CD4-positive, alpha-beta T cell treated with Interleukin-17A for 1 hour (primary cell): ENCODE measurements at regions not wholly inside any gene's neighbourhood (a gene's known extent, or its start where the extent isn't known, plus 50 kb on each side); places are given as distances from the start of the nearest gene placed in this dataset.
"Not testable (repeated sequence)": the region's sequence is repeated elsewhere in the genome, so short reads cannot be mapped to it uniquely, and the experiment has no call there.

ENCODE experiments used
- DNase-seq: peaks from one replicate; pipeline ENCODE4 v3.0.0-alpha.2; 2020

DNA sequence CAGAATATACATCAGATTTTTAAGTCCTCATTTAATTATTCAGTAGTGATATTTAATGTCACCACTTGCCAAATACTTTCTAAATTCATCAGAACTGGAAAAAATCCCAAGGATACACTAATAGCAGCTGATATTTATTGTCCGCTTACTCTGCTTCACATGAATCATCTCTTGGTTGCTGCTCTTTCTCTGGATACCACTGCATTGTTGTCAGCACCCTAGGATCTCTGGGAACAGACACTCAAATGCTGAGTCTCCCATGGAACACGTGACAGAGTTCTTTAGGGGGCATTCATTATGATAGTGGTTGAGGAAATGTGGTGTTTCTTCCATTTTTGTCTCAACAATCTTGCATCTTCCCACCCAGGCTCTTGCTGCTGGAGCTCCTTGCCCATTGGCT is 318.0 kb downstream of the RFPL4B start:
- no peak for DNase-seq

DNA sequence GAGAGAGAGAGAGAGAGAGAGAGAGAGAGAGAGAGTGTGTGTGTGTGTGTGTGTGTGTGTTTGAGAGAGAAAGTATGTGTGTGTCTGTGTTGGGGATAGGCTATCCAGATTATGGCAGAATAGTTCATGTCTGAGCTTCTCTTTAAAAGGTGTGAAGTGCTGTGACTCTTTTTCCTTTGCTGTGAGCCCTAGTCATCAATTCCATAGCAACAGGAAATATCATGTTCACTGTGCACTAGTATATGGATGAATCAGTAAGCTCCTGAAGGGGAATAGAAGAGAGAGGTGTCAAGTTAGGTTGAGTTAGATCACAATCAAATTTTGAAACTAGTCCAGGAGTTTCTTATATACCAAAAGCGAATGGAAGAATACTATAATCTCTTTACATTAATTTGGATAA is 318.7 kb downstream of the RFPL4B start:
- no peak for DNase-seq

DNA sequence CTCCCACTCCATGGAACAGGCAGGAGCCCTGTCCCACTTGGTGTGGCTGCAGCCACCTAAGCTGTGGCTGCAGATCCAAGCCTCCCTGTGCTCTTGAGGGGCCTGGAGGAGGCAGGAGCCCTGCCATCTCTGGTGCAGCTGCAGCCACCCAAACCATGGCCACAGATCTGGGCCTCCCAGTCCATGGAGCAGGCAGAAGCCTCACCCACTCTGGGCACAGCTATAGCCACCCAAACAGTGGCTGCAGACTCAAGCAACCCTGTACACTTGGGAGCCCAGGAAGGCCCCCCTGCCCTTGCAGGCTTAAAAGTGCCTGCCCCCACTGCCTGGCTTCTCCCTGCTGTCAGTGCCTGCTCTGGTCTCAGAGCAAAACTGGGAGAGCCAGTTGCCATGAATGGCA is 320.3 kb downstream of the RFPL4B start:
- no peak for DNase-seq

DNA sequence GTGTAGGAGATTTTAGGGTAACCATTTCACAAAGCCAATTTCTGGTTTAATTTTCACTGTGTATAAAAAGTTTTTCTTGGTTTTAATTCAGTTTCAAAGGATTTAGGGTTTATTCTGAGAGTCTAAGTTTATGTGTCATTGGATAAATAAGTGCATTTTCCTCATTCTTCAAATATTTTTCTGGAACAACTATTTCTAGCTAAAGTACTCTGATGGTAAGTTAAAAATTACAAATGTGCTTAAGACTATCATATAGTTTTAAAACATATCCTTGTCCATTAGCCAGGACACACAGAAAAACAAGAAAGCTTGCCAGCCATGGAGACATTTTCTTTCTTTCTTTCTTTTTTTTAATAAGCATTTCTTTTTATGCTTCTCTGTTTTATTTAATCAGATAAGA is 333.0 kb downstream of the RFPL4B start:
- DNase-seq: no peak

DNA sequence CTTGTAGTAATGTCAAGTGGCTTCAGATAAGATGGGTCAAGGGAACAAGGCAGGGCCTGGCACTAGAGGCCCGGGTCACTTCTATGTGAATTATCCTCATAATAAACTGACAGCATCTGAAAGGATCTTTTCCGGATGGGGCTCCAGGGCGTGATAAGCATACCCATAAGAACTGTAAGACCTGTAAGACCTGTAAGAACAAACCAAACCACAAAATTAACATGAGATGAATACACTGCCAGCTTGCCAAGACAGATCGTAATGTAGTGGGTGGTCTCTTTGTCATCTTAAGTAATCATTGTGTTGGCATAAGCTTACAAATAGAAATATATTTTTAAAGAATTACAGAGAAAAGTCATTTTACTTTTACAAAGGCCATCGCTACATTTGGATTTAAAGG is 334.9 kb downstream of the RFPL4B start:
- no peak for DNase-seq

DNA sequence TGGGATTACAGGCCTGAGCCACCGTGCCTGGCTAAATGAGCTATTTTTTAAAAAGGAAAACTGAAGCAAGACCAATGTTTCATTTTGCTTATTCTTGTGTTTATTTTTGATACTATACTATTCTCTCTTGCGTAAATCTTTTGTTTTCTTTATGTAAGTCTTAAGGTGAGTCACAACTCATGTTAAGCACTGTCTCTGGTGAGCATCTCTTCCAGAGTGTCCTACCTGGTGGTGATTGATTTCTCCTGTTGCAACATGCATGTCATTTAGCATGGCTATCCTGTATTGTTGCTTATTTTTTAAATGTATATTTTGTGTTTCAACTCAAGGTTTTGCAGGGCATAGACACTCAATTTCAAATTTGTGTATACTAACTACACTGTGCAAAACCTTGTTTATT is 336.0 kb downstream of the RFPL4B start:
- DNase-seq: no peak

DNA sequence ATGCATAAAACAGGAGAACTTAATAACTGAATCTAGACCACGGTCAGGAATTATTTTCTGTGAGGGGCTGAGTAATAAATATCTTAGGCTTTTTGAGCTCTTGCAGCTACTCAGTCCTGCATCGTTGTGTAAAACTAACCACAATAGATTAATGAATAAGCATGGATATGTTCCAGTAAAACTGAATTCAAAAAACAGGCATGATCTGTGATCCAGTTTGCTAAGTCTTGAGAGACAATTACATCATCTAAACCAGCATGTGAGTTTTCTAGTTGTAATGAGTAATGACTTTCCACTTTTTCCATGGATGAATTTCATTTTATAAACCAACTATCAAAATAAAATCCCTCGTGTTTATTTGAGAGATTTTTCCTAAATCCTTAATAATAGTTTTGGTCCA is 336.8 kb downstream of the RFPL4B start:
- DNase-seq: no peak

DNA sequence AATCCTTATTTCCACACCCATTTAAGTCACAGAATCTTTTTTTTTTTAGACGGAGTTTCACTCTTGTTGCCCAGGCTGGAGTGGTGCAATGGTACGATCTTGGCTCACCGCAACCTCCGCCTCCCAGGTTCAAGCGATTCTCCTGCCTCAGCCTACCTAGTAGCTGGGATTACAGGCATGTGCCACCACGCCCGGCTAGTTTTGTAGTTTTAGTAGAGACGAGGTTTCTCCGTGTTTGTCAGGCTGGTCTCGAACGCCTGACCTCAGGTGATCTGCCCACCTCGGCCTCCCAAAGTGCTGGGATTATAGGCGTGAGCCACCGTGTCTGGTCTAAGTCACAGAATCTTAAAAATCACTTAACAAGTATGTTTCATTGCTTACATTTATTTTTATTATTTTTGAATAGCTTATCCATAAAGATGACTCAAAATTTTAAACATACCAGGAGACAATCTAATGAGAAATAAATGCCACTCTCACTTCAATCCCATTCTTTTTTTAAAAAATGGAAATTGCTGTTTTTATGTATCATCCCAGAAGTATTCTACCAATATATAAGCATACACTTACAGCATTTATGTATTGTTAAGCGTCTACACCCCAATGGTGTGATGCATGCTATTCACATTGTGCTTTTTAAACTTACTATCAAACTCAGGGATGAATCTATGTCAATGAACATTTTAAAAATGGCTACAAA is 338.5 kb downstream of the RFPL4B start:
- not testable (repeated sequence) for DNase-seq

DNA sequence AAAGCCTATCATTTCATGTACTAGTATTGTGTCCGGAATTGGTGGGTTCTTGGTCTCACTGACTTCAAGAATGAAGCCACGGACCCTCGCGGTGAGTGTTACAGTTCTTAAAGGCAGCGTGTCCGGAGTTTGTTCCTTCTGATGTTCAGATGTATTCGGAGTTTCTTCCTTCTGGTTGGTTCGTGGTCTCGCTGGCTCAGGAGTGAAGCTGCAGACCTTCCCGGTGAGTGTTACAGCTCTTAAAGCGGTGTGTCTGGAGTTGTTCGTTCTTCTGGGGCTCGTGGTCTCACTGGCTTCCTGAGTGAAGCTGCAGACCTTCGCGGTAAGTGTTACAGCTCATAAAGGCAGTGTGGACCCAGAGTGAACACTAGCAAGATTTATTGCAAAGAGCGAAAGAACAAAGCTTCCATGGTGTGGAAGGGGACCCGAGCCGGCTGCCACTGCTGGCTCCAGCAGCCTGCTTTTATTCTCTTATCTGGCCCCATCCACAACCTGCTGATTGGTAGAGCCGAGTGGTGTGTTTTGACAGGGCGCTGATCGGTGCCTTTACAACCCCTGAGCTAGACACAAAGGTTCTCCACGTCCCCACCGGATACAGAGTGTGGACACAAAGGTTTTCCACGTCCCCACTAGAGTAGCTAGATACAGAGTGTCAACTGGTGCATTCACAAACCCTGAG is 341.5 kb downstream of the RFPL4B start:
- DNase-seq: not testable (repeated sequence)

DNA sequence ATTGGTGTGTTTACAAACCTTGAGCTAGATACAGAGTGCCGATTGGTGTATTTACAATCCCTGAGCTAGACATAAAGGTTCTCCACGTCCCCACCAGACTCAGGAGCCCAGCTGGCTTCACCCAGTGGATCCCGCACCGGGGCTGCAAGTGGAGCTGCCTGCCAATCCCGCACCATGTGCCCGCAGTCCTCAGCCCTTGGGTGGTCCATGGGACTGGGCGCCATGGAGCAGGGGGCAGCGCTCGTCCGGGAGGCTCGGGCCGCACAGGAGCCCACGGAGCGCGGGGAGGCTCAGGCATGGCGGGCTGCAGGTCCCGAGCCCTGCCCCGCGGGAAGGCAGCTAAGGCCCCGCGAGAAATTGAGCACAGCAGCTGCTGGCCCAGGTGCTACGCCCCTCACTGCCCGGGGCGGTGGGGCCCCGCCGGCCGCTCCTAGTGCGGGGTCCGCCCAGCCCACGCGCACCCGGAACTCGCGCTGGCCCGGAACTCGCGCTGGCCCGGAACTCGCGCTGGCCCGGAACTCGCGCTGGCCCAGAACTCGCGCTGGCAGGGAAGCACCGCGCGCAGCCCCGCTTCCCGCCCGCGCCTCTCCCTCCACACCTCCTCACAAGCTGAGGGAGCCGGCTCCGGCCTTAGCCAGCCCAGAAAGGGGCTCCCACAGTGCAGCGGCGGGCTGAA is 342.2 kb downstream of the RFPL4B start:
- not testable (repeated sequence) for DNase-seq

DNA sequence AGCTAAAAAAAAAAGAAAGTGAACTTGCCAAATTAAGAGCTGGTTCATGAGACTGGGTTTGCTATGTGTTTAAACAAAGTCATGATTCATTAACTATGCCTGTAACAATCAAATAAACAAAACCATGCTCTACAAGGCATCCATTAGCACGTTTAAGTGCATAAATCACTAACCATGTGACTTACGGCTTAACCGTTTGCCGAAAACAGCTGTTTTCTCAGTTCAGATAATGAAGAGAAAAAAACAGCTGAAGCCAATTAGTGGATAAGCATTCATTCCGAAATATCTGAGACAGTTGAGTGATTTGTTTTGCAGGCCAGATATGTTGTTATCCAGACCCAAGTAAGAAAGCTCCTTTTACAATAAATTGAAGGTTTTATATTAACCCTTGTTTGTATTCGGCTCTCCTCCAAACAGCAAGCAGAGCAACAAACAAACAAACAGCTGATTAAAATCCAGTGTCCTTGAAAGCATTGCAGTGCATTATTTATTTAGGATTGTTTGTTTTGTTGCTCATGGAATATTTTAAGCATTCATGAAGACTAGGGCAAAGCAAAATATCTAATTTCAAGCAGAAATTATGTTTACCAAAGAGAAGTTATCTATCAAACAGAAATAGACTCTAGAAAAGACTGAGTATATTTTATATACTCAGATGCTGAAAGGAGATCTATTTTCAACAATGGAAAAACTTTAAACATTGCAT is 343.5 kb downstream of the RFPL4B start:
- DNase-seq: no peak

DNA sequence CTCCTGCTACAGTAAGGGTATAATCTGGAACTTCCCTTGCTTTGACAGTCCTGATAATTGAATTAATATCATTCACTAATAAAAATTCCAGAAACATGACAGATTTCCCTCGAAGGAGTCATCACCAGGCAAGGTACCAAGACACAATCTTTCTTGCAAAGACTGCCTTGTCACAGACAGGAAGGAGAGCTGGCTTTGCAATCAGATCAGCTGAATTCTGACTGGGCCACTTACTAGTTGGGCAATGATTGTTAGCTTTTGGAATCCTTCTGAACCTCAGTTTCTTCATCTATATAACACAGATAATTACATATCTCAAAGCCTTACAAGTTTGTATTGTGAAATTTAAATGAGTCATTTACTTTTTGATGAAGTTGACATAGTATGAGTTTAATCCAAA is 344.2 kb downstream of the RFPL4B start:
- DNase-seq: no peak

DNA sequence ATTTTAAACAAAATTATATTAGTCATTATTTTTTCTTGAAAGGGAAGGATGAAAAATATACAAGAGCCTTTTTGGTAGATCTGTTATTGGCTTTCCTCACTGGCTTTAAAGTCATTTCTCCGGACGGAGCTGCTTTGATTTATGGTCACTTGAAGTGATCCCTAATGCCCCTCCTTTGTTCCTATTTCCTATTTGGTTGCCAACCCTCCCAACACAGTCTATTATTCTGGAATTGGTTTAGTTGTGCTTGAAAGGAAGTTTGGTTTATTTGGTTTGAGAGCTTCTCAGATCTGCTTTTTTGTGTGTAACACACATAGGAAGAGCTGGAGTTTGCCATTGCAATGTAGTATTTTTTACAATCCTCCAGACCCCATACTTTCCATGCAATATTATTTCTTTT is 347.9 kb downstream of the RFPL4B start:
- no peak for DNase-seq

DNA sequence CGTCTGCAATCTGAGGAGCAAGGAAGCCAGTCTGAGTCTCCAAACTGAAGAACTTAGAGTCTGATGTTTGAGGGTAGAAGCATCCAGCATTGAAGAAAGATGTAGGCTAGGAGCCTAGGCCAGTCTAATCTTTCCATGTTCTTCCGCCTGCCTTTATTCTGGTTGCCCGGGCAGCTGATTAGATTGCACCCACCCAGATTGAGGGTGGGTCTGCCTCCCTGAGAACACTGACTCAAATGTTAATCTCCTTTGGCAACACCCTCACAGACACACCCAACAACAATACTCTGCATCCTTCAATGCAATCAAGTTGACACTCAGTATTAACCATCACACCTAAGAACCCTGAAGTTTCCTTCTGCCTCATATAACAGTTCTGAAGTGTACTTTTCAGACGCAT is 350.1 kb downstream of the RFPL4B start:
- DNase-seq: no peak

DNA sequence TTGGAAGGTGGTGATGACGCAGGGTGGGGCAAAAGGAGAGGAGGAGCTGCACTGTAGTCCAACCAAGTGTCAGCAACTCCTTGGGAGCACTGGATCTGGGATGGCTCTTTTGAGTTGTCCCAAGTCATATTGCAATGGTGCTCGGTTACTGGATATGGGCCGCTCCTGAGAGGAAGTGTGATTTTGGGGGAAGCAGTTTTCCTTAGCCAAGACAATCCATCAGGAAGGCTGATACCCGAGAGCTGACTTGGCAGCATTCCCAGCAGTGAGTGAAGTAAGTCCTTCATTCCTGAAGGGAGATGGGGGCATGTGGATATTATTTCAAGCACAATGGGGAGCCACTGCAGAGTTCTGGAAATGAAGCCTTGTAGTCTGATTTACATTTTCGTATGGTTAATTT is 354.1 kb downstream of the RFPL4B start:
- no peak for DNase-seq

DNA sequence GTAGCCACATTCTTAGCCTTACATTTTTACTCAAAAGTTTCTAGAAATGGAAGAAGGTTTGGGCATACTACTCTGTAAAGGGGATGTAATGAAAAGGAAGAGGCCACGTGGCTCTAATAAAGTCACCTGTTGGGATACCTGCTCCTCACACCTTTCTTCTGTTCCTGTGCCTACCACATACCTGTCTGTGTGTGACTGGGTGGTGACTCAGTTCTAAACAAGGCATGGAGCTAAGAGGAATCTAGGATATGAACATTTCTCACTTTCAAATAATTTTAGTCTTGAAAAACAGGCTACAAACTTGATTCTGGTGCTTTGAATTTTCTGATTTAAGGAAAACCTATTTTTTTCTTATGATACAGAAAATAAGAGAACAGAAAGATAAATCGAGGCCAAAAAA is 363.6 kb downstream of the RFPL4B start:
- no peak for DNase-seq

DNA sequence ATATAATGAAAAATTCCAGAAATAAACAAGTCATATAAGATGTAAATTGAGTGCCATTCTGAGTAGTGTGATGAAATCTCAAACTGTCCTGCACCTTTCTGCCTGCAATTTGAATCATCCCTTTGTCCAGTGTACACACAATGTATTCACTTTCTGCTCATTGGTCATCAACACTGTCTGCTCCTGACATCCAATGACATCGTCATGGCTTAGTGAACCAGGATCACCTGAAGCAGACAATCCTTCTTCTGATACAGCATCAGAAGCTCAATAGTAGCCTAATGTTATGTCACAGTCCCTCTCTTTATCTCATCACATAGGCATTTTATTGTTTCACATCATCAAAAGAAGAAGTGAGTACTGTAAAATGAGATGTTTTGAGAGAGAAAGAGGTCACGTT is 366.3 kb downstream of the RFPL4B start:
- DNase-seq: no peak

DNA sequence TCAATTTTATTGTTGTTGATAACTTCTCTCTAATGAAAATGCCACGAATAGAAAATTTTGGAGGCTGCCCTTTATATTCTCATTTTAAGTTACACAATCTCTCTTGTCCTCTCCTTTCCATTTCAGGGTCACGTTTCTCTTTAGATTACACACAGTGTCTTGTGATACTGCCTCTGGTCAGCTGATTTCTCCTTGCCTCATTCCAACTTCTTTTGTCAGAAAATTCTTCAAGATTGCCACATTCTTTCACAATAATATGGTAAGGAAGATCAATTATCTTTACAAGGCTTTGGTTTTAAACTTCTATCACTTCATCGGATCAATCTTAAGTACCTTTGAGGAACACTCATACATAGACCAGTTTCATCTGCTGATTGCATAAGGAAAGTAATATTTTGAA is 370.3 kb downstream of the RFPL4B start:
- DNase-seq: no peak

DNA sequence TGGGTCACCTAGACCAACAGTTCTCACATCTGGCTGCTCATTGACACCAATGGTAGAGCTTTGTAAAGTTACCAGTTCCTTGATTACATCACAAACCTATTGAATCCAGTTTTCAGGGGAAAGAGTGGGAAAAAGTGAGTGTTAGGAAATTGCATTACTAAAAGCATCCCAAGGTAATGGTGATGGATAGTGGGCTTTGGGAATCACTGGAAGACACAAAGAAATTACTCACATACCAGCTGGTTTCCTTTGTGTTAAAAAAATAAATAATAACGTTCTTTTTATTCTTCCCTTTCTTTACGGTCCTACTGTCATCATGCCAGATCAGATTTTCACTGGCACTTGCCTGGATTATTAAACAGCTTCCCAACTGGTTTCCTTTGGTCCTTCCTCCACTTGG is 370.7 kb downstream of the RFPL4B start:
- no peak for DNase-seq

DNA sequence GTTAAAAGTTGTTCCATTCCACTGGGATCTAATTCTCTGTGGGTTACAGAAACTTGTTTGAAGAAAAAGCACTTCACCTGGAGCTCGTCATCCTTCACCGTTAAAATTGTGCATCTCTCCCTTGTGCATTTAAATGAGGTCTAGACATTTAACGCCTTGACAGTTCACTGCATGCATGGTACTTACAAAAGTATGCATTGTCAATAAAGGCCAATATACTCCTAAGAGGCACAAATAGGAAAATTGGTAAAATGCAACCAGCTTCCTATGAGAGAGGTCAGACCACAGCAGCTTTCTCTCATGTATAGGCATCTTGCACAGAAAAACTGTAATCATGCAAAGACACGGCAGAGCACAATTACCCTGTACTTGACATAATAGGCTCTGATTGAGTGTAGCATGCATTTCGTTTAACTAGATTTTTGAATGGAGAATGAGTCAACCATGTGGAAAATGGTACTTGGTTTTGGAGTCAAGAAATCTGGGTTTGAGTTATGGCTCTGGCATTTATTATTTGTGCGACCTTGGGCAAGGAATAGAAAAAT is 378.5 kb downstream of the RFPL4B start:
- no peak for DNase-seq

DNA sequence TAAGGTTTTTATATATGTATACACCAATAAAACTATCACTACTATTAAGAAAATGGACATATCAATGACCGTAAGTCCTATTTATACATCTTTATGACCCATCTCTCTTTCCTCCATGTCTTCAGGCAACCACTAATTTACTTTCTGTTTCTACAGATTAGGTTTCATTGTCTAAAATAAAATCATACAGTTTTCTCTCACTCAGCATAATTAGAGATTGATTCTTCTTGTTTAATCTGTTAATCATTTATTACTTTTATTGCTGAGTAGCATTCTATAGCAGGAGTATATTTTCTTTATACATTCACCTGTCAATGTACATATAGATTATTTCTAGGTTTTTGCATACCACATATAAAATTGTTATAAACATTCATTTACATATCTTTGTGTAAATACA is 388.0 kb downstream of the RFPL4B start:
- no peak for DNase-seq

DNA sequence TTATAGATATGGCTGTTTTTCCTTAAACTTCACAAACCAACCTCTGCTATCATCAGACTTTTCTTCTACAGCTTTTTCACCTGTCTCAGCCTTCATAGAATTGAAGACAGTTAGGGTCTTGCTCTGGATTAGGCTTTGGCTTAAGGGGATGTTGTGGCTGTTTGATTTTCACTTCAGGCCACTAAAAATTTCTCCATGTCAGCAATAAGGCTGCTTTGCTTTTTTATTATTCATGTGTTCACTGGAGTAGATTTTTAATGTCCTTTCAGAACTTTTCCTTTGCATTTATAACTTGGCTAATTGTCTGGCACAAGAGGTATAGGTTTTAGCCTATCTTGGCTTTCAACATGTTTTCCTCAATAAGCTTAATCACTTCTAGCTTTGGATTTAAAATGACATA is 392.6 kb downstream of the RFPL4B start:
- no peak for DNase-seq

DNA sequence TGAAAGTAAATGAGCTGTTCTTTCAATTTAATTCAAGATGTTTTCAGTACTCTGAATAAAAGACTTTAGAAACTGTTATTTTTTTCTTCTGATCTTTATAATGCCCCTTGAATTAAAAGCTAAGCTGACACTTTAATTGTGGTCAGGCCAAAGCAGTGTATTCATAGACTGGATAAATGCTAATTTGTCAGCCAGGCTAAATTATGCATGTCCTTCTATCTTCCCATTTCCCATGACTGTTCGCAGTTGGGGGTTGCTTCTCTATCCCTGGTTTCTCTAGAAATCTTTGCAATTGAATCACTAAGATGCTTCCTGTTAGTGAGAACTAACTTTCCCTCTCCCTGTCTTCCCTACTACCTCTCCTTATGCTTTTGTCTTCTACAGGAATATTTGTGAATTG is 396.2 kb downstream of the RFPL4B start:
- no peak for DNase-seq

DNA sequence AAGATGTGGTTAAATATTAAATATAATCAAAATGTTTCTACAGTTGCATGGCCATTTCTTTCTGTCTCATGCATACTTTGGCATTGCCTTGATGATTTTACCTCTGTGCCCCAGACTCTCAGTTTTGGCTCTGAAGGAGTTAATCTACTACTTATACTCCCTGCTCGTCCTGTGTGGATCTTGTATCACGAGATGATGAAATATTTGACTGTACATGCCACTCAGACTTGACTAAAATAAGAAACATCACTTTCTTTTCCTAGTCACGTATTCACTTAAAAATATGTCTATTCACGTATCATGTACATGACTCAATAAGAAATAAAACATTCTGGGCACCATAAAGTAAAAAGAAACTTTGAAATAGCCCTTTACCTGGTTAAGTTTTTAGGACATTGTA is 397.7 kb downstream of the RFPL4B start:
- DNase-seq: no peak
